ENCODE measurements at regions not wholly inside any gene's neighbourhood (a gene's known extent, or its start where the extent isn't known, plus 50 kb on each side); places are given as distances from the start of the nearest gene placed in this dataset.

- ATAC-seq (ENCODE audit: low read depth): no peak
- peaks cover 43% of the 10 kb centered on the region for H3K4me1 Mint-ChIP-seq
- peaks cover 10% of the 10 kb centered on the region for H3K9me3 Mint-ChIP-seq (ENCODE audit: insufficient read depth)
- H3K4me3 Mint-ChIP-seq: no peak overlapping the region
- intact Hi-C loops (cut with micrococcal nuclease): no loop called here
- no peak overlapping the region for H3K4me3 ChIP-seq (ENCODE audit: control extremely low read depth in 1 of 5, extremely low read depth in 1 of 5, insufficient read depth in 1 of 5, low read depth in 2 of 5, low read length in 4 of 5)
- no peak for DNase-seq
- 68% methylated on average over 4 of the region's 7 CpGs for WGBS (ENCODE audit: insufficient coverage)
- no peak overlapping the region for H3K9ac ChIP-seq (ENCODE audit: low read length)
- H3K27me3 Mint-ChIP-seq: peaks cover 11% of the 10 kb centered on the region
- TF ChIP-seq EZH2 (IDR thresholded peaks at IDR 0.05; ENCODE audit: borderline replicate concordance, insufficient read depth, low read depth, low read length, poor library complexity, severe bottlenecking): no peak
- TF ChIP-seq, protein P1, sequence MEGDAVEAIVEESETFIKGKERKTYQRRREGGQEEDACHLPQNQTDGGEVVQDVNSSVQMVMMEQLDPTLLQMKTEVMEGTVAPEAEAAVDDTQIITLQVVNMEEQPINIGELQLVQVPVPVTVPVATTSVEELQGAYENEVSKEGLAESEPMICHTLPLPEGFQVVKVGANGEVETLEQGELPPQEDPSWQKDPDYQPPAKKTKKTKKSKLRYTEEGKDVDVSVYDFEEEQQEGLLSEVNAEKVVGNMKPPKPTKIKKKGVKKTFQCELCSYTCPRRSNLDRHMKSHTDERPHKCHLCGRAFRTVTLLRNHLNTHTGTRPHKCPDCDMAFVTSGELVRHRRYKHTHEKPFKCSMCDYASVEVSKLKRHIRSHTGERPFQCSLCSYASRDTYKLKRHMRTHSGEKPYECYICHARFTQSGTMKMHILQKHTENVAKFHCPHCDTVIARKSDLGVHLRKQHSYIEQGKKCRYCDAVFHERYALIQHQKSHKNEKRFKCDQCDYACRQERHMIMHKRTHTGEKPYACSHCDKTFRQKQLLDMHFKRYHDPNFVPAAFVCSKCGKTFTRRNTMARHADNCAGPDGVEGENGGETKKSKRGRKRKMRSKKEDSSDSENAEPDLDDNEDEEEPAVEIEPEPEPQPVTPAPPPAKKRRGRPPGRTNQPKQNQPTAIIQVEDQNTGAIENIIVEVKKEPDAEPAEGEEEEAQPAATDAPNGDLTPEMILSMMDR (IDR thresholded peaks at IDR 0.05): no peak
- H3K27ac ChIP-seq (ENCODE audit: low read length in 2 of 2): no peak overlapping the region
- H3K36me3 ChIP-seq (replicated peaks in 1 of 2; ENCODE audit: control extremely low read depth in 1 of 2, control insufficient read depth in 1 of 2, extremely low read depth in 1 of 2, insufficient read depth in 2 of 2, low read length in 1 of 2): no peaks in the 10 kb centered on the region
- H3K4me1 ChIP-seq (ENCODE audit: control insufficient read depth in 2 of 2, insufficient read depth in 2 of 2, low read length in 2 of 2): peaks cover 20 to 30% of the 10 kb centered on the region in 2 donors
- ChIA-PET POLR2A (no interaction called here), CTCF (no interaction called here)
- no peak overlapping the region for H2AFZ ChIP-seq (ENCODE audit: insufficient read depth, low read depth, low read length, poor library complexity, severe bottlenecking)
- peaks cover 0 to 40% (median 12%) of the 10 kb centered on the region in 3 donors for H3K9me3 ChIP-seq (ENCODE audit: control extremely low read depth in 1 of 3, control insufficient read depth in 2 of 3, insufficient read depth in 1 of 3, low read length in 2 of 3)
- H3K4me2 ChIP-seq (replicated peaks; ENCODE audit: low read depth, low read length, poor library complexity, severe bottlenecking): no peak overlapping the region
- peaks cover 0 to 9% (median 0%) of the 10 kb centered on the region in 4 experiments for H3K27me3 ChIP-seq (replicated peaks in 1 of 4; ENCODE audit: control extremely low read depth in 1 of 4, control insufficient read depth in 3 of 4, insufficient read depth in 4 of 4, low read length in 3 of 4)
- H3K27ac Mint-ChIP-seq: no peak overlapping the region
- no peaks in the 10 kb centered on the region for H4K20me1 ChIP-seq (ENCODE audit: control insufficient read depth, insufficient read depth, low read length, poor library complexity, severe bottlenecking)
- no peaks in the 10 kb centered on the region for H3K79me2 ChIP-seq (ENCODE audit: control insufficient read depth, insufficient read depth, low read length)
These were observed 180.9 kb upstream of the C14orf180 start for GRCh38 chr14:104398656-104399055.

DNA sequence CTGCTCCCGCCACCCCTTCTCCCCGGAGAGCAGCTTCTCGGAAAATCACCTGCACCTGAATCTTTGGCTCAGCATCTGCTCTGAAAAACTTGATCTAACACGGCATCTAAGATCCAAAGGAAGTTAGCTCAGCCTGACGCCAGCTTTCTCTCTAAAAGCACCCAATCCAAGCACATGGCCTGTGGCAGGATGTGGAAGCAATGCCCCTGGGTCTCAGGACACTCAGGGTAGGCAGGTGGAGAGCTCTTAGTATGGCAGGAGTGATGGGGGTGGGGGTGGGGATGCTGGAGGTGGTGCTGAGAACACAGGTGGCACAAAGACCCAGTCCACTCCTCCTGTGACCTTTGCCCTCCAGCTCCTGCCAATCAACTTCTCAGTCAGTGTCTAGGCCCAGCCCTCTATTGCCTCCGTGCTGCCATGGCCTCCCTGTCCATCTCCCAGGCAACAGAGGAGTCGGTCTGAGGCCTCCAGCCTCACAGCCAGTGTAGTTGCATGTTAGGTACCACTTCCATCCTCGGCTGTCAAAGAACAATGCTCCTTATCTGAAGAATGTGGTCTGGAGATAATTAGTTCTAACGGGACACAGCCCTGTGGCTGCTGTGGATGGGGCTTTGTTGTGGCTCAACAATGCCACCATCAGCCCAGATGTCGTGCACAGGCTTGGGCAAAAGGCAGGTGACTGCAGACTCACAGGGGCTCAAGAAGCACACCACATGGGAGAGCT lies 180.0 kb upstream of the C14orf180 start:
- no peak overlapping the region for H3K4me2 ChIP-seq (replicated peaks; ENCODE audit: low read depth, low read length, poor library complexity, severe bottlenecking)
- no peak overlapping the region for H2AFZ ChIP-seq (ENCODE audit: insufficient read depth, low read depth, low read length, poor library complexity, severe bottlenecking)
- H3K4me3 ChIP-seq (ENCODE audit: control extremely low read depth in 1 of 5, extremely low read depth in 1 of 5, insufficient read depth in 1 of 5, low read depth in 2 of 5, low read length in 4 of 5): no peak overlapping the region
- no peak for ATAC-seq (ENCODE audit: low read depth)
- CTCF ChIA-PET: no interaction called here
- Mint-ChIP-seq H3K27me3 (peaks cover 16% of the 10 kb centered on the region), H3K9me3 (ENCODE audit: insufficient read depth) (peaks cover 10% of the 10 kb centered on the region), H3K4me3 (no peak overlapping the region), H3K4me1 (peaks cover 34% of the 10 kb centered on the region), H3K27ac (no peak overlapping the region)
- no peak overlapping the region for H3K9ac ChIP-seq (ENCODE audit: low read length)
- TF ChIP-seq, protein P1 (IDR thresholded peaks at IDR 0.05): no peak
- TF ChIP-seq EZH2 (IDR thresholded peaks at IDR 0.05; ENCODE audit: borderline replicate concordance, insufficient read depth, low read depth, low read length, poor library complexity, severe bottlenecking): no peak
- 70% methylated on average over 9 of the region's 10 CpGs for WGBS (ENCODE audit: insufficient coverage)
- intact Hi-C loops (cut with micrococcal nuclease): no loop called here
- no peaks in the 10 kb centered on the region for H3K36me3 ChIP-seq (replicated peaks in 1 of 2; ENCODE audit: control extremely low read depth in 1 of 2, control insufficient read depth in 1 of 2, extremely low read depth in 1 of 2, insufficient read depth in 2 of 2, low read length in 1 of 2)
- H3K27ac ChIP-seq (ENCODE audit: low read length in 2 of 2): no peak overlapping the region
- POLR2A ChIA-PET: no interaction called here
- H3K27me3 ChIP-seq (replicated peaks in 1 of 4; ENCODE audit: control extremely low read depth in 1 of 4, control insufficient read depth in 3 of 4, insufficient read depth in 4 of 4, low read length in 3 of 4): peaks cover 0 to 8% (median 0%) of the 10 kb centered on the region in 4 experiments
- H3K79me2 ChIP-seq (ENCODE audit: control insufficient read depth, insufficient read depth, low read length): no peaks in the 10 kb centered on the region
- H3K4me1 ChIP-seq (ENCODE audit: control insufficient read depth in 2 of 2, insufficient read depth in 2 of 2, low read length in 2 of 2): peaks cover 10 to 20% of the 10 kb centered on the region in 2 donors
- DNase-seq: no peak
- H3K9me3 ChIP-seq (ENCODE audit: control extremely low read depth in 1 of 3, control insufficient read depth in 2 of 3, insufficient read depth in 1 of 3, low read length in 2 of 3): peaks cover 0 to 40% (median 12%) of the 10 kb centered on the region in 3 donors
- H4K20me1 ChIP-seq (ENCODE audit: control insufficient read depth, insufficient read depth, low read length, poor library complexity, severe bottlenecking): no peaks in the 10 kb centered on the region
